Duodenal mucosa (tissue), 2 donors: ENCODE measurements at regions not wholly inside any gene's neighbourhood (a gene's known extent, or its start where the extent isn't known, plus 50 kb on each side); places are given as distances from the start of the nearest gene placed in this dataset.
"Not testable (repeated sequence)": the region's sequence is repeated elsewhere in the genome, so short reads cannot be mapped to it uniquely, and the experiment has no call there.

ENCODE experiments used
- H3K27ac ChIP-seq: one replicate; pipeline ENCODE4 v1.7.0; 2013; ENCODE audit warnings: low read depth, low read length
- H3K27me3 ChIP-seq, 2 donors: one replicate each; pipeline ENCODE4 v1.7.0; 2013; ENCODE audit warnings: low read length in 2 of 2, control low read depth in 1 of 2; ENCODE audit not compliant: insufficient read depth in 2 of 2, control insufficient read depth in 1 of 2
- H3K36me3 ChIP-seq, 2 donors: one replicate each; pipeline ENCODE4 v1.7.0; 2013; ENCODE audit warnings: low read length in 2 of 2, control low read depth in 1 of 2; ENCODE audit not compliant: insufficient read depth in 2 of 2, control insufficient read depth in 1 of 2
- H3K4me1 ChIP-seq, 2 donors: one replicate each; pipeline ENCODE4 v1.7.0; 2013; ENCODE audit warnings: low read length in 2 of 2, control low read depth in 1 of 2; ENCODE audit not compliant: insufficient read depth in 2 of 2, control insufficient read depth in 1 of 2
- H3K4me3 ChIP-seq, 2 donors: one replicate each; pipeline ENCODE4 v1.7.0; 2013; ENCODE audit warnings: low read length in 2 of 2, low read depth in 1 of 2
- H3K9ac ChIP-seq, 2 donors: one replicate each; pipeline ENCODE4 v1.7.0; 2013; ENCODE audit warnings: low read length in 2 of 2, low read depth in 1 of 2
- H3K9me3 ChIP-seq, 2 donors: one replicate each; pipeline ENCODE4 v1.7.0; 2013; ENCODE audit warnings: low read length in 2 of 2, control low read depth in 1 of 2; ENCODE audit not compliant: control insufficient read depth in 1 of 2

GRCh38 chr20:11989018-11989771, 71.5 kb downstream of the BTBD3 start:
- Histone ChIP-seq H3K27me3 (no peaks in the 10 kb centered on the region), H3K27ac (no peak overlapping the region), H3K36me3 (no peaks in the 10 kb centered on the region), H3K9ac (no peak overlapping the region), H3K4me3 (no peak overlapping the region), H3K9me3 (no peaks in the 10 kb centered on the region), H3K4me1 (peaks cover 0 to 2% of the 10 kb centered on the region in 2 donors)

- Histone ChIP-seq H3K4me3 (no peak overlapping the region), H3K27ac (no peak overlapping the region), H3K9me3 (no peaks in the 10 kb centered on the region), H3K36me3 (no peaks in the 10 kb centered on the region), H3K4me1 (peaks cover 0 to 14% of the 10 kb centered on the region in 2 donors), H3K27me3 (no peaks in the 10 kb centered on the region), H3K9ac (no peak overlapping the region)
Observed at GRCh38 chr20:11992426-11992825, 74.7 kb downstream of the BTBD3 start.

GRCh38 chr20:11993886-11994461, 76.3 kb downstream of the BTBD3 start:
- H3K9ac ChIP-seq: no peak overlapping the region
- no peak overlapping the region for H3K27ac ChIP-seq
- H3K4me1 ChIP-seq: peaks cover 0 to 14% of the 10 kb centered on the region in 2 donors
- H3K27me3 ChIP-seq: no peaks in the 10 kb centered on the region
- no peaks in the 10 kb centered on the region for H3K36me3 ChIP-seq
- H3K4me3 ChIP-seq: no peak overlapping the region
- no peaks in the 10 kb centered on the region for H3K9me3 ChIP-seq

- no peak overlapping the region for H3K9ac ChIP-seq
- no peak overlapping the region for H3K4me3 ChIP-seq
- H3K36me3 ChIP-seq: no peaks in the 10 kb centered on the region
- peaks cover 0 to 14% of the 10 kb centered on the region in 2 donors for H3K4me1 ChIP-seq
- no peak overlapping the region for H3K27ac ChIP-seq
- H3K9me3 ChIP-seq: no peaks in the 10 kb centered on the region
- no peaks in the 10 kb centered on the region for H3K27me3 ChIP-seq
Observed at GRCh38 chr20:11995805-11996567, 78.3 kb downstream of the BTBD3 start.

GRCh38 chr20:12004776-12005175, 87.1 kb downstream of the BTBD3 start:
- H3K4me1 ChIP-seq, H3K27me3 ChIP-seq, H3K4me3 ChIP-seq, H3K36me3 ChIP-seq, H3K9ac ChIP-seq, H3K9me3 ChIP-seq, H3K27ac ChIP-seq: not testable (repeated sequence)

GRCh38 chr20:12012241-12013222, 94.8 kb downstream of the BTBD3 start:
- no peak overlapping the region for H3K27ac ChIP-seq
- no peaks in the 10 kb centered on the region for H3K27me3 ChIP-seq
- no peak overlapping the region for H3K4me3 ChIP-seq

GRCh38 chr20:12014276-12014675, 96.6 kb downstream of the BTBD3 start:
- H3K27ac ChIP-seq: no peak overlapping the region
- no peaks in the 10 kb centered on the region for H3K4me1 ChIP-seq
- H3K9me3 ChIP-seq: no peaks in the 10 kb centered on the region
- no peaks in the 10 kb centered on the region for H3K36me3 ChIP-seq
- H3K27me3 ChIP-seq: no peaks in the 10 kb centered on the region
- H3K4me3 ChIP-seq: no peak overlapping the region
- H3K9ac ChIP-seq: no peak overlapping the region

More at GRCh38 chr20:12012241-12013222, 94.8 kb downstream of the BTBD3 start:
- Histone ChIP-seq H3K9ac (peak overlapping the region in 1 of 2 donors; percentile 5), H3K36me3 (no peaks in the 10 kb centered on the region), H3K9me3 (no peaks in the 10 kb centered on the region), H3K4me1 (no peaks in the 10 kb centered on the region)

- H3K4me1 ChIP-seq: no peaks in the 10 kb centered on the region
- no peak overlapping the region for H3K27ac ChIP-seq
- no peak overlapping the region for H3K9ac ChIP-seq
- H3K4me3 ChIP-seq: no peak overlapping the region
- no peaks in the 10 kb centered on the region for H3K36me3 ChIP-seq
- no peaks in the 10 kb centered on the region for H3K27me3 ChIP-seq
- H3K9me3 ChIP-seq: no peaks in the 10 kb centered on the region
Observed at GRCh38 chr20:12014736-12015135, 97.0 kb downstream of the BTBD3 start.

- Histone ChIP-seq H3K36me3 (no peaks in the 10 kb centered on the region), H3K4me3 (no peak overlapping the region), H3K9ac (no peak overlapping the region), H3K27me3 (no peaks in the 10 kb centered on the region), H3K9me3 (no peaks in the 10 kb centered on the region), H3K27ac (no peak overlapping the region), H3K4me1 (no peaks in the 10 kb centered on the region)
Observed at GRCh38 chr20:12016291-12016690, 98.6 kb downstream of the BTBD3 start.
